ENCODE measurements at regions not wholly inside any gene's neighbourhood (a gene's known extent, or its start where the extent isn't known, plus 50 kb on each side); places are given as distances from the start of the nearest gene placed in this dataset.

GRCh38 chr2:120677221-120677620 is 58.4 kb upstream of the GLI2 start:
- DNase-seq (ENCODE audit: low spot score): no peak

- DNase-seq (ENCODE audit: low spot score): no peak
These were observed 57.9 kb upstream of the GLI2 start for GRCh38 chr2:120677696-120678247.

- DNase-seq (ENCODE audit: low spot score): peak; percentile 48
These were observed 57.4 kb upstream of the GLI2 start for GRCh38 chr2:120678251-120678650.

- no peak for DNase-seq (ENCODE audit: low spot score)
These were observed 56.7 kb upstream of the GLI2 start for GRCh38 chr2:120678926-120679325.

- DNase-seq (ENCODE audit: low spot score): no peak
These were observed 56.1 kb upstream of the GLI2 start for GRCh38 chr2:120679526-120679925.

- DNase-seq (ENCODE audit: low spot score): peak; percentile 78
These were observed 55.4 kb upstream of the GLI2 start for GRCh38 chr2:120680136-120680761.

- no peak for DNase-seq (ENCODE audit: low spot score)
These were observed 54.5 kb upstream of the GLI2 start for GRCh38 chr2:120681181-120681580.

- no peak for DNase-seq (ENCODE audit: low spot score)
These were observed 53.9 kb upstream of the GLI2 start for GRCh38 chr2:120681696-120682288.

GRCh38 chr2:120682654-120683053 is 53.0 kb upstream of the GLI2 start:
- DNase-seq (ENCODE audit: low spot score): no peak

- peak; percentile 38 for DNase-seq (ENCODE audit: low spot score)
These were observed 52.6 kb upstream of the GLI2 start for GRCh38 chr2:120683081-120683480.

- no peak for DNase-seq (ENCODE audit: low spot score)
These were observed 52.0 kb upstream of the GLI2 start for GRCh38 chr2:120683701-120684100.

GRCh38 chr2:120684289-120685065 is 51.2 kb upstream of the GLI2 start:
- peak; percentile 80 for DNase-seq (ENCODE audit: low spot score)

- no peak for DNase-seq (ENCODE audit: low spot score)
These were observed 50.3 kb upstream of the GLI2 start for GRCh38 chr2:120685066-120685973.
